ENCODE measurements at regions not wholly inside any gene's neighbourhood (a gene's known extent, or its start where the extent isn't known, plus 50 kb on each side); places are given as distances from the start of the nearest gene placed in this dataset.
"Not testable (repeated sequence)": the region's sequence is repeated elsewhere in the genome, so short reads cannot be mapped to it uniquely, and the experiment has no call there.

GRCh38 chr17:34471278-34471677, 108.1 kb upstream of the TMEM132E start:
- DNase-seq = not testable (repeated sequence)

- no peak for DNase-seq
Observed at GRCh38 chr17:34465789-34466188, 102.8 kb upstream of the CCL1 start.

GRCh38 chr17:34464812-34465211, 101.8 kb upstream of the CCL1 start:
- no peak for DNase-seq

GRCh38 chr17:34458266-34458665, 95.2 kb upstream of the CCL1 start:
- no peak for DNase-seq

GRCh38 chr17:34456121-34456520, 93.1 kb upstream of the CCL1 start:
- DNase-seq = no peak

GRCh38 chr17:34452769-34453168, 89.7 kb upstream of the CCL1 start:
- no peak for DNase-seq

GRCh38 chr17:34451313-34451712, 88.3 kb upstream of the CCL1 start:
- no peak for DNase-seq

- no peak for DNase-seq
Observed at GRCh38 chr17:34447406-34447805, 84.4 kb upstream of the CCL1 start.

- DNase-seq = no peak
Observed at GRCh38 chr17:34445101-34445500, 82.1 kb upstream of the CCL1 start.

GRCh38 chr17:34443619-34444469, 80.8 kb upstream of the CCL1 start:
- no peak for DNase-seq

GRCh38 chr17:34442387-34443111, 79.5 kb upstream of the CCL1 start:
- DNase-seq = no peak

- no peak for DNase-seq
Observed at GRCh38 chr17:34437188-34437587, 74.2 kb upstream of the CCL1 start.

- DNase-seq = no peak
Observed at GRCh38 chr17:34436607-34437006, 73.6 kb upstream of the CCL1 start.

GRCh38 chr17:34435182-34435928, 72.3 kb upstream of the CCL1 start:
- no peak for DNase-seq

GRCh38 chr17:34434052-34434451, 71.0 kb upstream of the CCL1 start:
- no peak for DNase-seq

GRCh38 chr17:34424814-34425491, 61.9 kb upstream of the CCL1 start:
- DNase-seq = no peak

- DNase-seq = no peak
Observed at GRCh38 chr17:34423978-34424813, 61.2 kb upstream of the CCL1 start.

GRCh38 chr17:34423315-34423714, 60.3 kb upstream of the CCL1 start:
- not testable (repeated sequence) for DNase-seq

GRCh38 chr17:34420900-34421299, 57.9 kb upstream of the CCL1 start:
- DNase-seq = no peak

- DNase-seq = peak; percentile 58
Observed at GRCh38 chr17:34420254-34420766, 57.3 kb upstream of the CCL1 start.

GRCh38 chr17:34416116-34416515, 53.1 kb upstream of the CCL1 start:
- DNase-seq = no peak

- no peak for DNase-seq
Observed at GRCh38 chr17:34414339-34414738, 51.3 kb upstream of the CCL1 start.
